ENCODE measurements at regions not wholly inside any gene's neighbourhood (a gene's known extent, or its start where the extent isn't known, plus 50 kb on each side); places are given as distances from the start of the nearest gene placed in this dataset.

DNA sequence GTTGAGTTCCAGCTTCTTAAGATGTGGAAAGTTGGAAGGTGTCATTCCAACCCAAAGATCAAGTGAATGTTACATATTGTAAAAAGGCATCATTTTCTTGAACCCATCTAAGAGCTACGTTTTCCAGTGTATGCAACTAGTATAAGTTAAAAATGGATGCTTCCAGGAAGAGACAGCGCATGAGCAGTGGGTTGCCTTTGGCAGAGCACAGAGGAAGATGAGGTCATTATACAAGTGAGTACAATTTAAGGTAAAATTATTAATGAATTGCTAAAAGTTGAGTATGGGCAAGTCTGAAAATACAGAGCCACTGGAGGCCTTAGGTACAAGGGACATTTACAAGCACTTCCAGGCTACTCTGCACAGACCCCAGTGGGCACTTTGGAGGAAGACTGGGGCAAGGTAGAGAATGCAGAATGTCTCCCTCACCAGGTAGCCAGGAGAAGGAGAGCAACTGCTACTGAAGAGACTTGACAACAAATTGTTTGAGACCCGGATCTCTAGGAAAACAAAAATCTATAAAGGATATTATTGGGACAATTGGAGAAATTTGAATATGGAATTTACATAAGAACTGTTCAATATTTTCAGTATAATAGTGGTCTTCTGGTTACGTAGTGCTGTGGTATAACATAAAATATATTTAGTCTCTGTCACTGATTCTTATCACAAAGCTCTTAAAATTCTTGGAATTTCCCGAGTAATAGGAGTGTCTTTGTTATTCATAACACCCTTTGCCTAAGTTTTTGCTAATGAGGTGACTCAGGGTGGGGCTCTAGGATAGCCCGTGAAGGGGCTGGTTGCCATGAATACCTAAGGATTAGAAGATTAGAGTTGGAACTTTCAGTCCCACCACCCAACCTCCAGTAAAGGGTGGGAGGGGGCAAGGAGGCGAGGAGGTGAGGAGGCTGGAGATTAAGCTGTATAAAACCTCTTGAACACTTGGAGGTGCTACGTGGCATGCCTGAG lies 129.9 kb upstream of the FER start:
- TF ChIP-seq, protein P1, sequence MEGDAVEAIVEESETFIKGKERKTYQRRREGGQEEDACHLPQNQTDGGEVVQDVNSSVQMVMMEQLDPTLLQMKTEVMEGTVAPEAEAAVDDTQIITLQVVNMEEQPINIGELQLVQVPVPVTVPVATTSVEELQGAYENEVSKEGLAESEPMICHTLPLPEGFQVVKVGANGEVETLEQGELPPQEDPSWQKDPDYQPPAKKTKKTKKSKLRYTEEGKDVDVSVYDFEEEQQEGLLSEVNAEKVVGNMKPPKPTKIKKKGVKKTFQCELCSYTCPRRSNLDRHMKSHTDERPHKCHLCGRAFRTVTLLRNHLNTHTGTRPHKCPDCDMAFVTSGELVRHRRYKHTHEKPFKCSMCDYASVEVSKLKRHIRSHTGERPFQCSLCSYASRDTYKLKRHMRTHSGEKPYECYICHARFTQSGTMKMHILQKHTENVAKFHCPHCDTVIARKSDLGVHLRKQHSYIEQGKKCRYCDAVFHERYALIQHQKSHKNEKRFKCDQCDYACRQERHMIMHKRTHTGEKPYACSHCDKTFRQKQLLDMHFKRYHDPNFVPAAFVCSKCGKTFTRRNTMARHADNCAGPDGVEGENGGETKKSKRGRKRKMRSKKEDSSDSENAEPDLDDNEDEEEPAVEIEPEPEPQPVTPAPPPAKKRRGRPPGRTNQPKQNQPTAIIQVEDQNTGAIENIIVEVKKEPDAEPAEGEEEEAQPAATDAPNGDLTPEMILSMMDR (IDR thresholded peaks at IDR 0.05; ENCODE audit: low read depth, low read length, poor library complexity, severe bottlenecking) = no peak
- TF ChIP-seq EZH2phosphoT487 (IDR thresholded peaks at IDR 0.05; ENCODE audit: borderline replicate concordance, low read length) = no peak

Data from DOHH2 (cell line).